ENCODE measurements at regions not wholly inside any gene's neighbourhood (a gene's known extent, or its start where the extent isn't known, plus 50 kb on each side); places are given as distances from the start of the nearest gene placed in this dataset.

GRCh38 chr7:118734541-118734940 lies 510.0 kb downstream of the ANKRD7 start:
- no peak overlapping the region for H3K9ac ChIP-seq (ENCODE audit: insufficient read depth in 1 of 2, low read length in 2 of 2)
- no peaks in the 10 kb centered on the region for H3K36me3 ChIP-seq (ENCODE audit: control insufficient read depth in 4 of 4, insufficient read depth in 4 of 4, low read length in 4 of 4)
- ATAC-seq (ENCODE audit: insufficient read depth, low FRiP score) (no peak), DNase-seq (no peak)
- 80 to 82% methylated on average over 2 of the region's 2 CpGs for WGBS, 2 donors
- no peaks in the 10 kb centered on the region for H3K4me1 ChIP-seq (ENCODE audit: control insufficient read depth in 5 of 5, insufficient read depth in 5 of 5, low read length in 5 of 5)
- H3K9me3 ChIP-seq (ENCODE audit: control insufficient read depth in 4 of 4, insufficient read depth in 3 of 4, low read length in 3 of 4), result peaks cover 0 to 6% (median 0%) of the 10 kb centered on the region in 4 donors
- no peak for TF ChIP-seq CTCF (IDR thresholded peaks at IDR 0.05; ENCODE audit: control extremely low read depth, extremely low read depth)
- no peak overlapping the region for H3K27ac ChIP-seq (ENCODE audit: low read depth in 1 of 2, low read length in 1 of 2)
- H3K4me3 ChIP-seq, result no peak overlapping the region
- H3K27me3 ChIP-seq (ENCODE audit: control insufficient read depth in 3 of 3, insufficient read depth in 3 of 3, low read length in 2 of 3), result no peaks in the 10 kb centered on the region

GRCh38 chr7:118735441-118735840 lies 510.9 kb downstream of the ANKRD7 start:
- H3K27ac ChIP-seq (ENCODE audit: low read depth in 1 of 2, low read length in 1 of 2), result no peak overlapping the region
- no peaks in the 10 kb centered on the region for H3K27me3 ChIP-seq (ENCODE audit: control insufficient read depth in 3 of 3, insufficient read depth in 3 of 3, low read length in 2 of 3)
- no peaks in the 10 kb centered on the region for H3K36me3 ChIP-seq (ENCODE audit: control insufficient read depth in 4 of 4, insufficient read depth in 4 of 4, low read length in 4 of 4)
- ATAC-seq (ENCODE audit: insufficient read depth, low FRiP score), result no peak
- TF ChIP-seq CTCF (IDR thresholded peaks at IDR 0.05; ENCODE audit: control extremely low read depth, extremely low read depth), result no peak
- no peak overlapping the region for H3K4me3 ChIP-seq
- no peaks in the 10 kb centered on the region for H3K4me1 ChIP-seq (ENCODE audit: control insufficient read depth in 5 of 5, insufficient read depth in 5 of 5, low read length in 5 of 5)
- peaks cover 0 to 6% (median 0%) of the 10 kb centered on the region in 4 donors for H3K9me3 ChIP-seq (ENCODE audit: control insufficient read depth in 4 of 4, insufficient read depth in 3 of 4, low read length in 3 of 4)
- peak in 2 of 3 donors; percentile 68 for DNase-seq
- no peak overlapping the region for H3K9ac ChIP-seq (ENCODE audit: insufficient read depth in 1 of 2, low read length in 2 of 2)

GRCh38 chr7:118737935-118738334 lies 513.4 kb downstream of the ANKRD7 start:
- Histone ChIP-seq H3K27me3 (ENCODE audit: control insufficient read depth in 3 of 3, insufficient read depth in 3 of 3, low read length in 2 of 3) (no peaks in the 10 kb centered on the region), H3K4me3 (no peak overlapping the region), H3K36me3 (ENCODE audit: control insufficient read depth in 4 of 4, insufficient read depth in 4 of 4, low read length in 4 of 4) (no peaks in the 10 kb centered on the region), H3K9me3 (ENCODE audit: control insufficient read depth in 4 of 4, insufficient read depth in 3 of 4, low read length in 3 of 4) (peaks cover 0 to 6% (median 0%) of the 10 kb centered on the region in 4 donors), H3K27ac (ENCODE audit: low read depth in 1 of 2, low read length in 1 of 2) (no peak overlapping the region), H3K4me1 (ENCODE audit: control insufficient read depth in 5 of 5, insufficient read depth in 5 of 5, low read length in 5 of 5) (no peaks in the 10 kb centered on the region), H3K9ac (ENCODE audit: insufficient read depth in 1 of 2, low read length in 2 of 2) (no peak overlapping the region)
- 89 to 93% methylated on average over 4 of the region's 4 CpGs for WGBS, 2 donors
- no peak for TF ChIP-seq CTCF (IDR thresholded peaks at IDR 0.05; ENCODE audit: control extremely low read depth, extremely low read depth)
- DNase-seq, result no peak
- no peak for ATAC-seq (ENCODE audit: insufficient read depth, low FRiP score)

- no peak for ATAC-seq (ENCODE audit: insufficient read depth, low FRiP score)
- H3K27me3 ChIP-seq (ENCODE audit: control insufficient read depth in 3 of 3, insufficient read depth in 3 of 3, low read length in 2 of 3), result no peaks in the 10 kb centered on the region
- peak; percentile 24 to 68 (median 62) for DNase-seq
- H3K27ac ChIP-seq (ENCODE audit: low read depth in 1 of 2, low read length in 1 of 2), result no peak overlapping the region
- H3K9me3 ChIP-seq (ENCODE audit: control insufficient read depth in 4 of 4, insufficient read depth in 3 of 4, low read length in 3 of 4), result no peaks in the 10 kb centered on the region
- peaks cover 0 to 10% (median 0%) of the 10 kb centered on the region in 5 donors for H3K4me1 ChIP-seq (ENCODE audit: control insufficient read depth in 5 of 5, insufficient read depth in 5 of 5, low read length in 5 of 5)
- no peak for TF ChIP-seq CTCF (IDR thresholded peaks at IDR 0.05; ENCODE audit: control extremely low read depth, extremely low read depth)
- WGBS, 2 donors, result 26 to 67% methylated on average over 1 of the region's 1 CpG
- H3K9ac ChIP-seq (ENCODE audit: insufficient read depth in 1 of 2, low read length in 2 of 2), result no peak overlapping the region
- no peak overlapping the region for H3K4me3 ChIP-seq
- no peaks in the 10 kb centered on the region for H3K36me3 ChIP-seq (ENCODE audit: control insufficient read depth in 4 of 4, insufficient read depth in 4 of 4, low read length in 4 of 4)
Measured at GRCh38 chr7:118745927-118746326, 521.4 kb downstream of the ANKRD7 start.
